ENCODE measurements at regions not wholly inside any gene's neighbourhood (a gene's known extent, or its start where the extent isn't known, plus 50 kb on each side); places are given as distances from the start of the nearest gene placed in this dataset.

- peaks cover 18% of the 10 kb centered on the region for H3K4me1 ChIP-seq (ENCODE audit: control insufficient read depth, insufficient read depth, low read length)
- WGBS, 2 experiments (ENCODE audit: extremely low coverage in 2 of 2, insufficient read length in 1 of 2): no CpG with 5 or more reads among the region's 1 CpG
- H2AK5ac ChIP-seq (ENCODE audit: low read depth, low read length): peak overlapping the region; percentile 27; the same call in 1 of the 2 replicates
- peak overlapping the region; percentile 5; the same call in 1 of the 2 replicates for H2BK120ac ChIP-seq (ENCODE audit: low read depth, low read length)
- H3K27ac ChIP-seq (ENCODE audit: insufficient read depth, low read length): no peak overlapping the region
- peak overlapping the region; percentile 22; the same call in 1 of the 2 replicates for H3K4ac ChIP-seq (ENCODE audit: low read depth, low read length)
- ChIA-PET POLR2A (ENCODE audit: unreplicated experiment) (no interaction called here), CTCF (no interaction called here)
- H2BK20ac ChIP-seq (ENCODE audit: low read depth, low read length): no peak overlapping the region
- H4K20me1 ChIP-seq (ENCODE audit: insufficient read depth, low read length): peaks cover 3% of the 10 kb centered on the region; the same call in 1 of the 2 replicates
- H4K8ac ChIP-seq (ENCODE audit: low read depth in 2 of 2, low read length in 2 of 2): no peak overlapping the region; a peak in 1 of 4 replicates
- H3K9me3 ChIP-seq (ENCODE audit: control insufficient read depth, insufficient read depth, low read length): peaks cover 4% of the 10 kb centered on the region
- peak overlapping the region; percentile 33; the same call in 1 of the 2 replicates for H3K4me2 ChIP-seq (ENCODE audit: low read depth, low read length)
- no peaks in the 10 kb centered on the region for H3K27me3 ChIP-seq (ENCODE audit: control insufficient read depth, insufficient read depth, low read length)
- peaks cover 0 to 41% of the 10 kb centered on the region in 2 experiments; a peak in 2 of 4 replicates for H3K79me1 ChIP-seq (ENCODE audit: low read depth in 1 of 2, low read length in 2 of 2)
- H4K91ac ChIP-seq (ENCODE audit: insufficient read depth, low read depth, low read length): no peak overlapping the region
- ATAC-seq (ENCODE audit: low read depth) (no peak), DNase-seq (peak; percentile 35)
- no peak overlapping the region for H3K56ac ChIP-seq (ENCODE audit: extremely low read depth, insufficient read depth, low read length)
- no peak overlapping the region for H2BK5ac ChIP-seq (ENCODE audit: low read depth, low read length, poor library complexity, severe bottlenecking)
- no peak overlapping the region for H2AFZ ChIP-seq (replicated peaks; ENCODE audit: low read length, poor library complexity)
- H3K36me3 ChIP-seq (ENCODE audit: control insufficient read depth, insufficient read depth, low read length): no peaks in the 10 kb centered on the region
- dilution Hi-C loops (cut with HindIII; ENCODE audit: low sequenced_read_pairs, unreplicated experiment): no loop called here
- H3K23ac ChIP-seq (ENCODE audit: low read depth, low read length): no peak overlapping the region
- intact Hi-C loops (cut with micrococcal nuclease): no loop called here
- H4K5ac ChIP-seq (ENCODE audit: low read depth, low read length): no peak overlapping the region
- peak overlapping the region; percentile 15; the same call in 1 of the 3 replicates for H2BK15ac ChIP-seq (ENCODE audit: low read depth, low read length)
- peaks cover 6% of the 10 kb centered on the region for H3K9me1 ChIP-seq (ENCODE audit: insufficient read depth, low read length)
- in situ Hi-C loops (cut with MboI; ENCODE audit: low sequenced_read_pairs): no loop called here
- H2AK9ac ChIP-seq (replicated peaks; ENCODE audit: low read depth, low read length, poor library complexity): no peak overlapping the region
- TF ChIP-seq SMC3 (IDR thresholded peaks at IDR 0.05; ENCODE audit: low read depth, low read length): no peak
- no peak for TF ChIP-seq FOS (IDR thresholded peaks at IDR 0.05; ENCODE audit: low read depth, low read length)
- TF ChIP-seq CHD1 (IDR thresholded peaks at IDR 0.05; ENCODE audit: low read depth, low read length): no peak
- no peak for TF ChIP-seq NFE2L2 (IDR thresholded peaks at IDR 0.05; ENCODE audit: low read depth, low read length)
- no peak for TF ChIP-seq CEBPB (IDR thresholded peaks at IDR 0.05; ENCODE audit: low read depth, low read length)
- TF ChIP-seq RFX5 (IDR thresholded peaks at IDR 0.05; ENCODE audit: low read depth, low read length): no peak
- no peak overlapping the region for H3K4me3 ChIP-seq (ENCODE audit: insufficient read depth, low read depth, low read length)
- H3K18ac ChIP-seq (ENCODE audit: low read depth, low read length): no peak overlapping the region
- BruUV-seq (replicated peaks): no TSS peak
- H3K9ac ChIP-seq (ENCODE audit: low read depth, low read length): no peak overlapping the region
- H3K14ac ChIP-seq (replicated peaks; ENCODE audit: low read depth, low read length): peak overlapping the region; percentile 12; the same call in 1 of the 2 replicates
Measured at GRCh38 chr13:99063952-99064351, 86.1 kb upstream of the DOCK9 start.
